ENCODE measurements at regions not wholly inside any gene's neighbourhood (a gene's known extent, or its start where the extent isn't known, plus 50 kb on each side); places are given as distances from the start of the nearest gene placed in this dataset.
"Not testable (repeated sequence)": the region's sequence is repeated elsewhere in the genome, so short reads cannot be mapped to it uniquely, and the experiment has no call there.

DNA sequence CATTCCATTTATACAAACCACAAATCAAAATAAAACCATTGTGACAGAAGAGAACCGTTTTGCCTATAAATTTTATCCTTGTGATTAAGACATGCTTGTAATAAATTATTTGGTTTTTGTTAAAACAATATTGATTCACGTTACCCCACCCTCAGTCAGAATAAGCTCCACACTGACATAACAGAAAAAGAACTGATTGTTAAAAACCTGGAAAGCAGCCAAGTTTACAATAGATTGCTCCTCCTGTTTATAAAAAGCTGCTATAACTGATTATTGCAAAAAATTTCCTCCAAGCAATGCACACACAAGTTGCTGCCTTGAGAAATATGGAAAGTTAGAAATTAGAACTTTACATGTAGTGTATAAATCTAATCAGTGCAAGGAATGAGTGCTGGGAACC lies 263.5 kb downstream of the SETD4 start:
- H3K4me3 ChIP-seq = no peak overlapping the region
- H3K4me1 ChIP-seq = peaks cover 4% of the 10 kb centered on the region
- no peak overlapping the region for H3K27ac ChIP-seq
- no peaks in the 10 kb centered on the region for H3K9me3 ChIP-seq
- ATAC-seq (no peak), DNase-seq (no peak)
- TF ChIP-seq, protein P1, sequence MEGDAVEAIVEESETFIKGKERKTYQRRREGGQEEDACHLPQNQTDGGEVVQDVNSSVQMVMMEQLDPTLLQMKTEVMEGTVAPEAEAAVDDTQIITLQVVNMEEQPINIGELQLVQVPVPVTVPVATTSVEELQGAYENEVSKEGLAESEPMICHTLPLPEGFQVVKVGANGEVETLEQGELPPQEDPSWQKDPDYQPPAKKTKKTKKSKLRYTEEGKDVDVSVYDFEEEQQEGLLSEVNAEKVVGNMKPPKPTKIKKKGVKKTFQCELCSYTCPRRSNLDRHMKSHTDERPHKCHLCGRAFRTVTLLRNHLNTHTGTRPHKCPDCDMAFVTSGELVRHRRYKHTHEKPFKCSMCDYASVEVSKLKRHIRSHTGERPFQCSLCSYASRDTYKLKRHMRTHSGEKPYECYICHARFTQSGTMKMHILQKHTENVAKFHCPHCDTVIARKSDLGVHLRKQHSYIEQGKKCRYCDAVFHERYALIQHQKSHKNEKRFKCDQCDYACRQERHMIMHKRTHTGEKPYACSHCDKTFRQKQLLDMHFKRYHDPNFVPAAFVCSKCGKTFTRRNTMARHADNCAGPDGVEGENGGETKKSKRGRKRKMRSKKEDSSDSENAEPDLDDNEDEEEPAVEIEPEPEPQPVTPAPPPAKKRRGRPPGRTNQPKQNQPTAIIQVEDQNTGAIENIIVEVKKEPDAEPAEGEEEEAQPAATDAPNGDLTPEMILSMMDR (IDR thresholded peaks at IDR 0.05) = no peak
- intact Hi-C loops (cut with DNase I) = no loop called here
- no peaks in the 10 kb centered on the region for H3K36me3 ChIP-seq
- H3K27me3 ChIP-seq = no peaks in the 10 kb centered on the region

DNA sequence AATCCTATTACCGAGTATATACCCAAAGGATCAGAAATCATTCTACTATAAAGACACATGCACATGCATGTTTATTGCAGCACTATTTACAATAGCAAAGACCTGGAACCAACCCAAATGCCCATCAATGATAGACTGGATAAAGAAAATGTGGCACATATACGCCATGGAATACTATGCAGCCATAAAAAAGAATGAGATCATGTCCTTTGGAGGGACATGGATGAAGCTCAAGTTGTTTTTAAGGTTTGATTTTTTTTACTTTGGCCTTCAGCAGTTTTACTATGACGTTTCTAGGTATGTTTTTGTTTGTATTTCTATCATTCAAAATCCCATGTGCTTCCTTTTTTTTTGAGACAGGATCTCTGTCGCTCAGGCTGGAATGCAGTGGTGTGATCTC lies 265.8 kb downstream of the SETD4 start:
- H3K36me3 ChIP-seq; H3K27ac ChIP-seq; DNase-seq; H3K27me3 ChIP-seq; ATAC-seq; intact Hi-C loops (cut with DNase I); H3K4me3 ChIP-seq; H3K9me3 ChIP-seq; H3K4me1 ChIP-seq: not testable (repeated sequence)

- Histone ChIP-seq H3K36me3 (no peaks in the 10 kb centered on the region), H3K27ac (no peak overlapping the region), H3K9me3 (no peaks in the 10 kb centered on the region), H3K4me1 (peaks cover 4% of the 10 kb centered on the region), H3K27me3 (no peaks in the 10 kb centered on the region), H3K4me3 (no peak overlapping the region)
- intact Hi-C loops (cut with DNase I) = no loop called here
- no peak for ATAC-seq
- TF ChIP-seq, protein P1 (IDR thresholded peaks at IDR 0.05) = no peak
- DNase-seq = no peak
Observed at GRCh38 chr21:35792569-35793305, 267.6 kb downstream of the SETD4 start.

DNA sequence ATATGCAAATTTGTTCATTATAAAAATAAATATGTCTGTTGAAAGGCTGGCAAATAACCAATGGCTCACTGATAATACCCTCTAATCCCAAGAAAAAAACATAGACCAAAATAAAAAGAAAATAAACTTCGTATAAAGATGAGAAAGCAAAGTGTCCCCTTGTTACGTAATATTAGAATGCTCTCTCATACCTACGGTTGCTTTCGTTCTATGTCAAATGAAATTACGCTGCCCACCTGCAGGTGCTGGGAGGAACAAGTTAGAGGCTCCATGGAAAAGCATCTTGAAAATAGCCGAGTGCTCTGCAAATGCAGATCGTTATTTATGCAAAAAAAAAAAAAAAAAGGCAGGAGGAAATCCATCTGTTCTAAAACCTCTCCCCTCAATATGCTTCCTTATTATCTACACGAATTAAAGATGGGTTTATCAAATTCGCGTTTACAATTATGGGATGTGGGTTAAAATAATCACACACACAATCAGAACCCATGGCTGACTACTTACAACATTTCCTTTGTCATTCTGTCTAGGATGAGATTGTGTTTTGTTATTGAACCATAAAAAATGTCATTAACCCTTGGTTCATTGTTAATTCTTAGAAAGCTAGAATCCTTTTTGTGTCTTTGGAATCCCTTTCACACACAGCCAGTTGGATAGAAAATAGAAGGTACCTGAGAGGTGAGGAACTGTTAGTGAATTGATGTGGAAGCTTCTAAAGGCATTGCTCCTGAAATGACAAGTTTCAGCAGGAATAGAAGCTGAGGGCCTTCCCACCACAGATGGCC lies 268.6 kb downstream of the SETD4 start:
- DNase-seq = no peak

DNA sequence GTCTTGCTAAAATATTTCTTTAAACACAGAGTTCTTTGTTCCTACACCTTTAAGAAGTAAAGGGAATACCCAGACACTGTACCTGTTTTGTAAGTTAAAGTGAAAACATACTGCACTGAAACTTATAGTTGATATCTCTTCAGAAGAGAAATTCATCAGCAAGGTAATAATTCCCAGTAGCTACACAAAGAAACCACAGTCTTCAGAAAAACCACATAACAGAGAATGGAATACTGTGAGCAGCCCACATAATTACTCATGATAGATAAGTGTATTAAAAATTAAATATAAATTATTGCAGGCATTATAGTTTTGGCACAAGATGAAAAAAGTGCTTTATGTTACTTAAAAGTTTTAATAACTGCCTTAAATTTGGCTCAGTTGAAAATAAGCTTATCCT lies 276.6 kb downstream of the SETD4 start:
- Histone ChIP-seq H3K4me3 (no peak overlapping the region), H3K4me1 (no peaks in the 10 kb centered on the region), H3K9me3 (no peaks in the 10 kb centered on the region), H3K27me3 (no peaks in the 10 kb centered on the region), H3K36me3 (no peaks in the 10 kb centered on the region), H3K27ac (no peak overlapping the region)
- DNase-seq (no peak), ATAC-seq (no peak)
- intact Hi-C loops (cut with DNase I) = no loop called here
- TF ChIP-seq, protein P1 (IDR thresholded peaks at IDR 0.05) = no peak

More for the DNA sequence above, 268.6 kb downstream of the SETD4 start:
- Histone ChIP-seq H3K4me3 (no peak overlapping the region), H3K4me1 (no peaks in the 10 kb centered on the region), H3K27me3 (no peaks in the 10 kb centered on the region), H3K9me3 (no peaks in the 10 kb centered on the region), H3K27ac (no peak overlapping the region), H3K36me3 (no peaks in the 10 kb centered on the region)
- intact Hi-C loops (cut with DNase I) = no loop called here
- TF ChIP-seq, protein P1 (IDR thresholded peaks at IDR 0.05) = no peak
- ATAC-seq = no peak

DNA sequence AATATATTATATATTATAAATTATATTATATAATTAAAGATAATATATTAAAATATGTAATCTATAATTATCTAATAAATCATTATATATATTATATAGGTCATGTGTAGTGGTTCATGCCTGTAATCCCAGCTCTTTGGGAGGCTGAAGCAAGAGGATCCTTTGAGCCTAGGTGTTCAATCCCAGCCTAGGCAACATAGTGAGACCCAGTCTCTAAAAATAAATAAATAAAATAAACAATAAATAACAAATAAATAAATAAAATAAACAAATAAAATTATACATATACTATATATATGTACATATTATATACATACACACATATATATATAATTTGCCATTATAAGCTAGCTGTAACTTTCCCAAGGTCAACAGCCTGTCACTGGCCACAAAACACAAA lies 277.7 kb downstream of the SETD4 start:
- Histone ChIP-seq H3K27ac (no peak overlapping the region), H3K9me3 (no peaks in the 10 kb centered on the region), H3K4me1 (no peaks in the 10 kb centered on the region), H3K36me3 (no peaks in the 10 kb centered on the region), H3K4me3 (no peak overlapping the region), H3K27me3 (no peaks in the 10 kb centered on the region)
- no peak for ATAC-seq
- intact Hi-C loops (cut with DNase I) = no loop called here
- DNase-seq = no peak
- TF ChIP-seq, protein P1 (IDR thresholded peaks at IDR 0.05) = no peak

Measured in upper lobe of right lung (tissue), 1 donor.